ENCODE measurements at regions not wholly inside any gene's neighbourhood (a gene's known extent, or its start where the extent isn't known, plus 50 kb on each side); places are given as distances from the start of the nearest gene placed in this dataset.

DNA sequence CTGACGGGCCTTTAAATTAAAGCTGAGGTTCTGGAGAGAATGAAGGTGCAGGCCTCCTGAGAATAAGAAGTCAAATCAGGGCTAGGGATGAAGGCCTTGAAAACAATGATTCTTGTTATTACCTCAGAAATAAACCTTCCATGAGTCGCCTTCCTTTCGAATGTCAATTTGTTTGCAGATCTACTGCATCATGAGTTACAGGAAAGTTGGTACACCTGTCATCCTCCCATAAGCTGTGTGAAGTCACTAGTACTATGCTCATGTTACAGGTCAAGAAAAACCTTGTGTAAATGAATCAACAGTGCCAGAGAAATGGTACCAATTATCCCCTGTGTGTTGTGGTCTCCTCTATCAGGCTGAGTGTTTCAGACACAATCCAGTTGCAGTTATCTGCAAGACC, 281.2 kb upstream of the PLXNA2 start:
- TF ChIP-seq, protein P1, sequence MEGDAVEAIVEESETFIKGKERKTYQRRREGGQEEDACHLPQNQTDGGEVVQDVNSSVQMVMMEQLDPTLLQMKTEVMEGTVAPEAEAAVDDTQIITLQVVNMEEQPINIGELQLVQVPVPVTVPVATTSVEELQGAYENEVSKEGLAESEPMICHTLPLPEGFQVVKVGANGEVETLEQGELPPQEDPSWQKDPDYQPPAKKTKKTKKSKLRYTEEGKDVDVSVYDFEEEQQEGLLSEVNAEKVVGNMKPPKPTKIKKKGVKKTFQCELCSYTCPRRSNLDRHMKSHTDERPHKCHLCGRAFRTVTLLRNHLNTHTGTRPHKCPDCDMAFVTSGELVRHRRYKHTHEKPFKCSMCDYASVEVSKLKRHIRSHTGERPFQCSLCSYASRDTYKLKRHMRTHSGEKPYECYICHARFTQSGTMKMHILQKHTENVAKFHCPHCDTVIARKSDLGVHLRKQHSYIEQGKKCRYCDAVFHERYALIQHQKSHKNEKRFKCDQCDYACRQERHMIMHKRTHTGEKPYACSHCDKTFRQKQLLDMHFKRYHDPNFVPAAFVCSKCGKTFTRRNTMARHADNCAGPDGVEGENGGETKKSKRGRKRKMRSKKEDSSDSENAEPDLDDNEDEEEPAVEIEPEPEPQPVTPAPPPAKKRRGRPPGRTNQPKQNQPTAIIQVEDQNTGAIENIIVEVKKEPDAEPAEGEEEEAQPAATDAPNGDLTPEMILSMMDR (IDR thresholded peaks at IDR 0.05; ENCODE audit: insufficient read depth, low read depth, low read length): no peak
- no peak for TF ChIP-seq EZH2 (IDR thresholded peaks at IDR 0.05; ENCODE audit: insufficient read depth, low read length)
